H1 (cell line): ENCODE measurements at regions not wholly inside any gene's neighbourhood (a gene's known extent, or its start where the extent isn't known, plus 50 kb on each side); places are given as distances from the start of the nearest gene placed in this dataset.

ENCODE experiments used
- CTCF ChIA-PET: fragments of 300-600 bp; sonication (Branson Sonifier 250); formaldehyde crosslinking; loops from one replicate; lab custom pipeline; 2021; ENCODE audit not compliant: partially characterized antibody; lab: Charles Lee
- POLR2A ChIA-PET: fragments of 300-600 bp; sonication (Branson Sonifier 250); formaldehyde crosslinking; loops from one replicate; lab custom pipeline; 2021; ENCODE audit warnings: inconsistent platforms; ENCODE audit not compliant: partially characterized antibody; lab: Charles Lee
- DNase-seq, 2 experiments: peaks; one replicate each; pipeline versions ENCODE4 v3.0.0 to v3.0.0-alpha.2; 2010 to 2022; ENCODE audit warnings: low spot score in 2 of 2, low read depth in 1 of 2, mixed read lengths in 1 of 2
- FAIRE-seq: peaks from 2 replicates; lab custom pipeline; 2011; peaks lifted over from hg19 to GRCh38; lab: Jason Lieb, UNC
- H2AFZ ChIP-seq: 2 replicates; pipeline ENCODE4 v1.8.1; 2012; ENCODE audit warnings: low read length, inconsistent platforms
- H2AK5ac ChIP-seq: 2 replicates; pipeline ENCODE4 v1.6.1; 2013; ENCODE audit warnings: low read depth, low read length
- H2BK120ac ChIP-seq: replicated peaks from 2 replicates; pipeline ENCODE3; 2013; ENCODE audit warnings: low read depth, low read length, inconsistent platforms
- H2BK12ac ChIP-seq: 2 replicates; pipeline ENCODE4 v1.6.1; 2013; ENCODE audit warnings: low read depth, low read length
- H2BK15ac ChIP-seq: 2 replicates; pipeline ENCODE4 v1.6.1; 2013; ENCODE audit warnings: low read length
- H2BK20ac ChIP-seq: 2 replicates; pipeline ENCODE4 v1.6.1; 2013; ENCODE audit warnings: low read length
- H2BK5ac ChIP-seq: 2 replicates; pipeline ENCODE4 v1.6.1; 2013; ENCODE audit warnings: low read depth, low read length
- H3K14ac ChIP-seq: 2 replicates; pipeline ENCODE4 v1.6.1; 2013; ENCODE audit warnings: inconsistent platforms; ENCODE audit not compliant: insufficient read length
- H3K18ac ChIP-seq: 2 replicates; pipeline ENCODE4 v1.6.1; 2013; ENCODE audit warnings: low read length; ENCODE audit errors: extremely low read depth
- H3K23ac ChIP-seq: 2 replicates; pipeline ENCODE4 v1.6.1; 2013; ENCODE audit warnings: inconsistent platforms; ENCODE audit not compliant: insufficient read length
- H3K23me2 ChIP-seq: 2 replicates; pipeline ENCODE4 v1.6.1; 2013; ENCODE audit warnings: low read depth, low read length
- H3K27ac ChIP-seq: 2 replicates; pipeline ENCODE4 v1.6.1; 2011; ENCODE audit warnings: low read depth, low read length, inconsistent platforms
- H3K27me3 ChIP-seq, 4 experiments: replicated peaks in 1 of 4; 1 replicate in 1 of 4; 2 replicates in 3 of 4; pipeline versions ENCODE4 v1.6.1 to v1.8.1; 2011 to 2013; ENCODE audit warnings: low read length in 3 of 4, mild to moderate bottlenecking in 3 of 4, inconsistent platforms in 2 of 4, mixed read lengths in 2 of 4, moderate library complexity in 1 of 4; ENCODE audit not compliant: control insufficient read depth in 3 of 4, insufficient read depth in 3 of 4; ENCODE audit errors: extremely low read depth in 1 of 4
- H3K36me3 ChIP-seq, 4 experiments: 2 replicates each; pipeline versions ENCODE4 v1.6.1 to v1.8.1; 2011 to 2013; ENCODE audit warnings: mild to moderate bottlenecking in 4 of 4, low read length in 3 of 4, moderate library complexity in 2 of 4, control low read depth in 1 of 4, inconsistent platforms in 1 of 4; ENCODE audit not compliant: insufficient read depth in 4 of 4, control insufficient read depth in 2 of 4
- H3K4ac ChIP-seq: replicated peaks from 2 replicates; pipeline ENCODE3; 2013; ENCODE audit warnings: low read length, low read depth, mixed read lengths, inconsistent platforms; ENCODE audit not compliant: insufficient read length
- H3K4me1 ChIP-seq, 4 experiments: replicated peaks in 1 of 4; 1 replicate in 1 of 4; 2 replicates in 3 of 4; pipeline versions ENCODE4 v1.6.1 to v1.8.1; 2011 to 2013; ENCODE audit warnings: low read length in 3 of 4, inconsistent platforms in 2 of 4, mixed read lengths in 1 of 4; ENCODE audit not compliant: insufficient read depth in 4 of 4, control insufficient read depth in 3 of 4
- H3K4me2 ChIP-seq, 2 experiments: 2 replicates each; pipeline versions ENCODE4 v1.6.1 to v1.8.1; 2011 to 2013; ENCODE audit warnings: low read depth in 2 of 2, low read length in 2 of 2, control low read depth in 1 of 2, inconsistent platforms in 1 of 2, mild to moderate bottlenecking in 1 of 2; ENCODE audit not compliant: insufficient read depth in 1 of 2
- H3K4me3 ChIP-seq, 4 experiments: fragments of 200-600, 300-600 bp in 1 of 4; sonication (generic), shearing (Covaris generic), sonication (Bioruptor Twin) in 1 of 4; 2 replicates each; pipeline versions ENCODE4 v1.5.1 to v1.8.1; 2011 to 2016; ENCODE audit warnings: low read length in 4 of 4, low read depth in 3 of 4, control low read depth in 2 of 4, inconsistent platforms in 2 of 4, mild to moderate bottlenecking in 2 of 4, mixed read lengths in 1 of 4, moderate library complexity in 1 of 4; ENCODE audit not compliant: insufficient read depth in 2 of 4; ENCODE audit errors: extremely low read depth in 1 of 4
- H3K56ac ChIP-seq: replicated peaks from 2 replicates; pipeline ENCODE3; 2013; ENCODE audit warnings: low read depth, mild to moderate bottlenecking, mixed read lengths, low read length, inconsistent platforms; ENCODE audit not compliant: insufficient read length
- H3K79me1 ChIP-seq: 2 replicates; pipeline ENCODE4 v1.6.1; 2013; ENCODE audit warnings: low read depth, low read length, control low read depth
- H3K79me2 ChIP-seq, 2 experiments: 2 replicates each; pipeline versions ENCODE4 v1.6.1 to v1.8.1; 2012 to 2013; ENCODE audit warnings: low read length in 2 of 2, mild to moderate bottlenecking in 2 of 2, inconsistent platforms in 1 of 2; ENCODE audit not compliant: insufficient read depth in 2 of 2, control insufficient read depth in 1 of 2
- H3K9ac ChIP-seq, 4 experiments: replicated peaks in 1 of 4; 1 replicate in 1 of 4; 2 replicates in 3 of 4; pipeline versions ENCODE4 v1.6.1 to v1.8.1; 2011 to 2013; ENCODE audit warnings: low read depth in 3 of 4, low read length in 3 of 4, control low read depth in 2 of 4, mild to moderate bottlenecking in 2 of 4, moderate library complexity in 2 of 4, inconsistent platforms in 1 of 4; ENCODE audit errors: extremely low read depth in 1 of 4
- H3K9me3 ChIP-seq, 2 experiments: 2 replicates each; pipeline versions ENCODE4 v1.6.1 to v1.8.1; 2012 to 2013; ENCODE audit warnings: mild to moderate bottlenecking in 2 of 2, moderate library complexity in 2 of 2, control low read depth in 1 of 2, inconsistent platforms in 1 of 2, low read depth in 1 of 2, low read length in 1 of 2, mixed read lengths in 1 of 2; ENCODE audit not compliant: insufficient read depth in 2 of 2
- H4K20me1 ChIP-seq, 2 experiments: replicated peaks in 1 of 2; 2 replicates each; pipeline versions ENCODE3 to v1.8.1; 2011 to 2013; ENCODE audit warnings: inconsistent platforms in 2 of 2, low read length in 2 of 2, mild to moderate bottlenecking in 1 of 2; ENCODE audit not compliant: insufficient read depth in 2 of 2, control insufficient read depth in 1 of 2
- H4K5ac ChIP-seq: 2 replicates; pipeline ENCODE4 v1.6.1; 2013; ENCODE audit warnings: low read length, low read depth, mixed read lengths, inconsistent platforms; ENCODE audit not compliant: insufficient read length
- H4K8ac ChIP-seq: 2 replicates; pipeline ENCODE4 v1.8.0; 2013; ENCODE audit warnings: mild to moderate bottlenecking, moderate library complexity, low read length, inconsistent platforms; ENCODE audit not compliant: insufficient read depth; ENCODE audit errors: extremely low read depth
- H4K91ac ChIP-seq: replicated peaks from 2 replicates; pipeline ENCODE3; 2013; ENCODE audit warnings: low read length, mixed read lengths, inconsistent platforms; ENCODE audit not compliant: insufficient read length
- CBX8 ChIP-seq: fragments of 300-800, 300-1000 bp; sonication (generic); IDR thresholded peaks from 2 replicates; pipeline ENCODE4 v1.7.1; 2016; ENCODE audit warnings: low read depth, low read length, borderline replicate concordance
- MAX ChIP-seq: IDR thresholded peaks from 2 replicates; pipeline ENCODE4 v1.6.1; 2012; ENCODE audit warnings: inconsistent platforms
- RXRA ChIP-seq: IDR thresholded peaks from 2 replicates; pipeline ENCODE4 v1.6.1; 2011; ENCODE audit warnings: low read depth, mild to moderate bottlenecking, low read length, moderate library complexity; ENCODE audit not compliant: insufficient read depth
- SUZ12 ChIP-seq: fragments of 200-600 bp; sonication (generic); IDR thresholded peaks from 2 replicates; pipeline ENCODE4 v1.6.1; 2012; ENCODE audit warnings: mild to moderate bottlenecking, inconsistent platforms, low read length, moderate library complexity, mixed read lengths
- WGBS, 2 experiments: shearing (Covaris generic) in 1 of 2; methylation state at CpG; one replicate each; pipeline versions ENCODE4 v1.1.6 to v1.1.7; 2013 to 2015; ENCODE audit warnings: low lambda C conversion rate in 2 of 2, mixed read lengths in 2 of 2, inconsistent platforms in 1 of 2, low coverage in 1 of 2, missing lambda C conversion rate in 1 of 2; ENCODE audit not compliant: insufficient replicate concordance in 2 of 2, insufficient coverage in 1 of 2, insufficient read length in 1 of 2; ENCODE audit errors: extremely low coverage in 1 of 2, missing lambda C conversion rate in 1 of 2; 5-methylcytosine and 5-hydroxymethylcytosine counted together

GRCh38 chr10:2623675-2624274 is 443.6 kb upstream of the PFKP start:
- TF ChIP-seq SUZ12 (no peak), CBX8 (no peak), RXRA (no peak), MAX (no peak)
- WGBS, 2 experiments = 95% methylated on average over 12 of the region's 12 CpGs; no CpG with 5 or more reads in 1 of the 2 experiments
- Histone ChIP-seq H4K8ac (no peak overlapping the region), H2BK20ac (no peak overlapping the region), H3K23ac (no peak overlapping the region), H3K4me1 (peaks cover 4 to 12% (median 6%) of the 10 kb centered on the region in 4 experiments; a peak in 5 of 7 replicates), H2BK15ac (no peak overlapping the region), H3K4me2 (no peak overlapping the region), H2BK120ac (no peak overlapping the region), H3K4ac (no peak overlapping the region), H3K36me3 (no peaks in the 10 kb centered on the region), H3K9ac (no peak overlapping the region), H2BK12ac (no peak overlapping the region), H4K91ac (no peak overlapping the region), H3K14ac (no peak overlapping the region), H4K20me1 (no peaks in the 10 kb centered on the region), H3K9me3 (no peaks in the 10 kb centered on the region), H3K56ac (no peak overlapping the region), H2BK5ac (no peak overlapping the region), H2AK5ac (no peak overlapping the region), H3K79me2 (no peaks in the 10 kb centered on the region), H3K79me1 (no peaks in the 10 kb centered on the region), H3K23me2 (peaks cover 2% of the 10 kb centered on the region; the same call in 1 of the 2 replicates), H3K4me3 (no peak overlapping the region), H4K5ac (no peak overlapping the region), H3K27me3 (no peaks in the 10 kb centered on the region; a peak in 1 of 7 replicates), H2AFZ (no peak overlapping the region), H3K27ac (no peak overlapping the region), H3K18ac (no peak overlapping the region; the same call in 1 of the 2 replicates)
- CTCF ChIA-PET = interaction anchor here (1.4 kb wide), 1 partner anchor 11 kb away, joined by 4 read pairs; no protein-coding TSS in a partner anchor
- POLR2A ChIA-PET = no interaction called here
- FAIRE-seq (no peak), DNase-seq (no peak)
